HG02981 (cell line): ENCODE measurements at regions not wholly inside any gene's neighbourhood (a gene's known extent, or its start where the extent isn't known, plus 50 kb on each side); places are given as distances from the start of the nearest gene placed in this dataset.

Source experiments
- ATAC-seq: cut with Tn5 transposase; IDR thresholded peaks from one replicate; pipeline ENCODE4 v1.9.1; 2021; ENCODE audit warnings: mild to moderate bottlenecking, moderate library complexity; ENCODE audit not compliant: unreplicated experiment

- no peak for ATAC-seq
Observed at GRCh38 chr14:22081337-22081736, 407.7 kb upstream of the OR4E1 start.

GRCh38 chr14:22079766-22080165, 406.1 kb upstream of the OR4E1 start:
- no peak for ATAC-seq

- ATAC-seq = no peak
Observed at GRCh38 chr14:22073801-22074200, 400.2 kb upstream of the OR4E1 start.

DNA sequence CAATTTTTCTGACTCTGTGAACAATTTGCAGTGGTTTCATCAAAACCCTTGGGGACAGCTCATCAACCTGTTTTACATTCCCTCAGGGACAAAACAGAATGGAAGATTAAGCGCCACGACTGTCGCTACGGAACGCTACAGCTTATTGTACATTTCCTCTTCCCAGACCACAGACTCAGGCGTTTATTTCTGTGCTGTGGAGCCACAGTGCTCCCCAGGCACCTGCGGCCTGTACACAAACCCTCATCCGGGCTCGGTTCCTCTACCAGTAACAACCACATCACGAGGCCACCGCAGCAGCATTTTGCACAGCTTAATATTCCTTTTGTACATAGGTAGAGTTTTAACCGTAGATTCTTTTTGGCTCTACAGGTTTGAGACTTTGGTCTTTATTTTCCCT, 397.4 kb upstream of the OR4E1 start:
- peak; percentile 90 for ATAC-seq

DNA sequence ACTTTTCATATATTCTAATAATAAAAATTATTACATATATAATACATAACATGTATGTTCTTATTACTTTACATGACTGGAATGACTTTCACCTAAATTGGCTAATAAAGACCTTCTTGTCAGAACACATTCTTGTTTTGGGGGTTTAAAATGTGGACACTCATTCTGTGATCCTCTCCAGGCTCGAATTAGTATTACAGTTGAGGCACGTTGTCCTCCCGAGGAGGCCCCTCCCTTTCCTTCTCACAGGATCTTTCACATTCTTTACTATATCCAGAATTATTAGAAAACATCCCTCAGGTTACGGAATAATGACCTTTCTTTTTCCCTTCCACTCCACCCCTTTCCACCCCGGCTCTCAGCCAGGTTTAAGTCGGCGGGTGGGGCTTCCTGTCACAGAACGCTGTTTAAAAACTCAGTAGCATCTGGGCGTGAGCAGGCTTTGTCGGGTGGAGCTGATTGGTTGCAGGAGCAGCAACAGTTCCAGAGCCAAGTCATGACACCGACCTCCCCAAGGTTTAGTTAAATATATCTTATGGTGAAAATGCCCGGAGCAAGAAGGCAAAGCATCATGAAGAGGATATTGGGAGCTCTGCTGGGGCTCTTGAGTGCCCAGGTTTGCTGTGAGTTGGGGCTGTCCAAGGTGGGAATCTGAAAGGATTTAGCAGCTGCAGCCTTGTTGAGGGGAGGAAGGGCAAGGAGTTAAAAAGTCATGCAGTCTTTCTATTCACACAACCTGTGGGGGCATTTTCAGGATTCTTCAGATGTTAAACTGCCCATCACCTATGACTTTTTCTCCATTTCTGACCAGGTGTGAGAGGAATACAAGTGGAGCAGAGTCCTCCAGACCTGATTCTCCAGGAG, 396.7 kb upstream of the OR4E1 start:
- ATAC-seq = peak; percentile 47

DNA sequence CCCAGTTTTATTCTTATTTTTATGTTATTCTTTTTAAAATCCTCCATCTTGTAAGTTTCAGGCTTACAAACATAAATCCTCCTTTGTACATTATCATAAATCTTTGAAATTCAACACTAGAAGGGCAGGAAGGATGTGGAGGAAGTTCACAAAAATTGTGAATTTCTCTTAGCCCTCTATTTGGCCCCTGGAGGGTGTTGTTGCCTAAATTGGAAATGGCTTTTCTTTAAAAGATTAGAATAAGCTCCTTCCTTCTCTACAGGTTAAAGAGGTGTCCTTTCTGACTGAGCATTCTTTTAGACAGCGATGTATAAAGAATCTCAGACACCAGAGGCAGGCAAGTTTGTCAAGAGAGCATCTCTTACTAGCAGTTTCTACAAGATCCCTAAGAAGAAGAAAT, 391.7 kb upstream of the OR4E1 start:
- ATAC-seq = no peak

- ATAC-seq = no peak
Observed at GRCh38 chr14:22059201-22059600, 385.6 kb upstream of the OR4E1 start.

- ATAC-seq = no peak
Observed at GRCh38 chr14:22052795-22053194, 379.2 kb upstream of the OR4E1 start.

GRCh38 chr14:22047115-22047514, 373.5 kb upstream of the OR4E1 start:
- ATAC-seq = no peak

- no peak for ATAC-seq
Observed at GRCh38 chr14:22046063-22046462, 372.4 kb upstream of the OR4E1 start.

GRCh38 chr14:22044193-22044592, 370.6 kb upstream of the OR4E1 start:
- ATAC-seq = no peak

- no peak for ATAC-seq
Observed at GRCh38 chr14:22040781-22041125, 367.1 kb upstream of the OR4E1 start.

- no peak for ATAC-seq
Observed at GRCh38 chr14:22039938-22040780, 366.5 kb upstream of the OR4E1 start.

DNA sequence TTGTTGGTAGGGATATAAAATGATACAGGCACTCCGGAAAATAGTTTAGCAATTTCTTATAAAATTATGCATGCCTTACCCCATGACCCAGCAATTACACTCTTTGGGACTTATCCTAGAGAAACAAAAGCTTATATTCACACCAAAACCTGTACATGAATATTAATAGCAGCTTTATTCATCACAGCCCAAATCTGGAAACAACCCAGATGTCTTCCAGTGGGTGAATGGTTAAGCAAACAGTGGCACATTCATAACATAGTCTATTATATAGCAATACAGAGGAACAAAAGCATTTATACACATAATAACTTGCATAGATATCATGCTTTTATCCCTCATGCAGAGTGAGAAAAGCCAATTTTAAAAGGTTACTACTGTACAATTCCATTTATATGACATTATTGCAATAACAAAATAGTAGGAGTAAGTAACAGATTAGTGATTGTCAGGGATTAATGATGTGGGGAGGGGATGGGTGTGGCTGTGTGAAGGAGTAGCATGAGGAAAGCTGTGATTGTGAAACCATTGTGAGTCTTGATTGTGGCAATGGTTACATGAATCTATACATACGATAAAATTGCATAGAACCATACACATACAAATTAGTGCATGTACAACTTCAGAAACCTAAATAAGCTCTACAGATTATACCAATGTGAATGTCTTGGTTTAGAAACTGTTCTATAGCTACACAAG, 363.1 kb upstream of the OR4E1 start:
- ATAC-seq = no peak

GRCh38 chr14:22026527-22026926, 352.9 kb upstream of the OR4E1 start:
- ATAC-seq = no peak

DNA sequence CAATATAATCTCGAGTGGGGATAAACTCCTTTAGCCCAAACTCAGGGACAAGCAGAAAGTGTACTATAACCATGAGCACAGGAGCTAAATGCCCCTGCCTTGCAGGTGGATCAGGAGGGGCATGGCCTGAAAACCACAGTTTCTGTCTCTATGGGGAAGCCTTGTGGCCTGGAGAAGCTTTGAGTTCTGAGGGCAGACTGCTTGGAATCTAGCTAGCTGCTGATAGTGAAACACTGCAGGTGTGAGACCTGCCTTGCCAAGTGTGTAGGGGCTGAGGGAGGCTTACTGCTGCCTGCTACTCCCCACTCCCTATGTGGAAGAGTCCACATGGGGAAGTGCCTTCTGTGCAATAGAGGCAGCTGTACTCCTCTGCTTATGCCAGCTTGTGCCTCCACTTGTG, 352.3 kb upstream of the OR4E1 start:
- no peak for ATAC-seq

- no peak for ATAC-seq
Observed at GRCh38 chr14:22024137-22024536, 350.5 kb upstream of the OR4E1 start.

GRCh38 chr14:22018890-22019289, 345.3 kb upstream of the OR4E1 start:
- no peak for ATAC-seq

DNA sequence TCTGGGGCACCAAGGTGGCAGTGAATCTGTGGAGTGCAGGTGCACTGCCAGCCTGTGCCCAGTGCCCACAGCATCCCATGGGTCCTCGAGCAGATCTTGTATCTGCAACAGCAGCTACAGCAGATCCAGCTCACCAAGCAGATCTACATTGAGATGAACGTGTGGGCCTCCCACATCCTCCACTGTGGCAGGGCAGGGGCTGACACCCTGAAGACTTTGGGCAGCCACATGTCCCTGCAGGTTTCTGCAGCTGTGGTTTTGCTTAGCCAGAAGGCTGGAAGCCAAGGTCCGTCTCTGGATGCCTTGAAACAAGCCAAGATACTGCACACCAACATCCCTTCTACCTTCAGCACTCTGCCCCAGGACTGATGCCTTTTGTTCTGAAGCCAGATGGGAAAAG, 338.8 kb upstream of the OR4E1 start:
- no peak for ATAC-seq

- ATAC-seq = no peak
Observed at GRCh38 chr14:22011253-22011642, 337.6 kb upstream of the OR4E1 start.

- no peak for ATAC-seq
Observed at GRCh38 chr14:22010545-22011252, 337.1 kb upstream of the OR4E1 start.
